ENCODE measurements at regions not wholly inside any gene's neighbourhood (a gene's known extent, or its start where the extent isn't known, plus 50 kb on each side); places are given as distances from the start of the nearest gene placed in this dataset.
"Not testable (repeated sequence)": the region's sequence is repeated elsewhere in the genome, so short reads cannot be mapped to it uniquely, and the experiment has no call there.

DNA sequence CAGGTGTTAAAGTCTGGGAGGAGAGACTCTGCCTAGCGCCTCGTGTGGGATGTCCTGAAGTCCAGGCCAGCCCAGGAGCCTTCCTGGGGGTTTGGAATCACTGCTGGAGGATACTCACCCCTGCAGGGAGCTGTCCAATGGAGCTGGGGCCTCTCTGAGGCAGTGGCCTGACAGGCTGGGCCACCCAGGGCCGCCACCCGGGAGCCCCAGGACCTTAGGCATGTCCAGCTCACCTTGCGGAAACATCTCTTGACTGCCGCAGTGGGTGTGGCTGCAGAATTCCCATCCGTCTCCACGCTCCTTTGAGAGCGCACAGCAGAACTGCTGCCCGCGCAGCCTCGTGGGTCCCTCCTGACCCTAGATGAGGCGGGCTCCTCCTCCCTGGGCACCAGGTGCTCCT lies 214.0 kb upstream of the SGCG start:
- H3K79me2 ChIP-seq (ENCODE audit: insufficient read depth, low read length); ATAC-seq; RAD21 ChIA-PET (ENCODE audit: low non-redundant PET in 1 of 2, low total read pairs in 2 of 2, uncharacterized antibody in 2 of 2, unreplicated experiment in 2 of 2); H3K4me1 ChIP-seq (ENCODE audit: control insufficient read depth in 1 of 2, insufficient read depth in 2 of 2, low read length in 2 of 2); H4K20me1 ChIP-seq (ENCODE audit: insufficient read depth); H3K9me2 ChIP-seq (ENCODE audit: insufficient read depth); POLR2A ChIA-PET; BruUV-seq (replicated peaks); intact Hi-C loops (cut with micrococcal nuclease); H3K27ac ChIP-seq (ENCODE audit: low read depth, low read length); H3K9ac ChIP-seq (ENCODE audit: low read length); H2AFZ ChIP-seq (ENCODE audit: low read depth, low read length, poor library complexity, severe bottlenecking); H3K9me3 ChIP-seq (ENCODE audit: control insufficient read depth in 1 of 2, insufficient read depth in 1 of 2, low read depth in 1 of 2, low read length in 2 of 2); H3K4me2 ChIP-seq (ENCODE audit: low read length); CTCF ChIA-PET; H3K4me3 ChIP-seq (replicated peaks in 1 of 2; ENCODE audit: low read depth in 1 of 2, low read length in 2 of 2); DNase-seq (ENCODE audit: low read depth, low spot score); H3K27me3 ChIP-seq (ENCODE audit: insufficient read depth, low read length); H3K36me3 ChIP-seq (ENCODE audit: control insufficient read depth in 1 of 2, insufficient read depth in 2 of 2, low read length in 2 of 2): not testable (repeated sequence)

DNA sequence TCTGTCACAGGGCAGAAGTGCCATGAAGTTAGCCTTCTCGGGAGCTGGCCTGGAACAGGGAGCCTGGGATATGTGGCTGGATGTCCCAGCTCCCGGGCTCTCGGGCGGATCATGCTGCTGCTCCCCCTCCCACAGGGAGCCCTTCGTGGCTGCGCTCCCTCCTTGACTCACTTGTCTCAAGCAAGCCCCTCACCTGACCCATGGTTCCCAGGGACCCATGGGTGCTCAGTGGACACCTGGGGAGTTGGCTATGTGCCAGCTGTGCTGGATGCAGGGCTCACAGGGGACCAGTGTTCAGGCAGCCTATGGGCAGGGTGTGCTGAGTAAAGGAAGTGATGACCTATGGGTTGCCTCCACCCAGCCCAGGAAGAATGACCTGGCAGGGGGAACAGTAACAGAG lies 213.1 kb upstream of the SGCG start:
- Histone ChIP-seq H3K36me3 (ENCODE audit: control insufficient read depth in 1 of 2, insufficient read depth in 2 of 2, low read length in 2 of 2) (no peaks in the 10 kb centered on the region), H3K4me2 (ENCODE audit: low read length) (no peak overlapping the region), H3K4me1 (ENCODE audit: control insufficient read depth in 1 of 2, insufficient read depth in 2 of 2, low read length in 2 of 2) (peaks cover 5 to 7% of the 10 kb centered on the region in 2 experiments; a peak in 2 of 4 replicates), H2AFZ (ENCODE audit: low read depth, low read length, poor library complexity, severe bottlenecking) (no peak overlapping the region), H3K27me3 (ENCODE audit: insufficient read depth, low read length) (no peaks in the 10 kb centered on the region), H3K9me3 (ENCODE audit: control insufficient read depth in 1 of 2, insufficient read depth in 1 of 2, low read depth in 1 of 2, low read length in 2 of 2) (no peaks in the 10 kb centered on the region), H3K9ac (ENCODE audit: low read length) (no peak overlapping the region), H3K9me2 (ENCODE audit: insufficient read depth) (no peaks in the 10 kb centered on the region), H4K20me1 (ENCODE audit: insufficient read depth) (no peaks in the 10 kb centered on the region), H3K27ac (ENCODE audit: low read depth, low read length) (no peak overlapping the region), H3K79me2 (ENCODE audit: insufficient read depth, low read length) (no peaks in the 10 kb centered on the region), H3K4me3 (replicated peaks in 1 of 2; ENCODE audit: low read depth in 1 of 2, low read length in 2 of 2) (no peak overlapping the region)
- CTCF ChIA-PET, result no interaction called here
- POLR2A ChIA-PET, result no interaction called here
- no peak for ATAC-seq
- no TSS peak for BruUV-seq (replicated peaks)
- RAD21 ChIA-PET (ENCODE audit: low non-redundant PET in 1 of 2, low total read pairs in 2 of 2, uncharacterized antibody in 2 of 2, unreplicated experiment in 2 of 2), result no interaction called here
- no peak for DNase-seq (ENCODE audit: low read depth, low spot score)
- no peak for TF ChIP-seq SP1 (IDR thresholded peaks at IDR 0.05; ENCODE audit: low read depth)
- TF ChIP-seq POLR2A (IDR thresholded peaks at IDR 0.05; ENCODE audit: borderline replicate concordance, extremely low read depth, insufficient read depth, insufficient read length), result no peak
- TF ChIP-seq SIN3A (IDR thresholded peaks at IDR 0.05; ENCODE audit: low read depth), result no peak
- no peak for TF ChIP-seq SRF (IDR thresholded peaks at IDR 0.05; ENCODE audit: low read depth)
- no peak for TF ChIP-seq TCF7L2 (IDR thresholded peaks at IDR 0.05; ENCODE audit: borderline replicate concordance, extremely low read depth, insufficient read depth, insufficient read length)
- TF ChIP-seq EZH2 (IDR thresholded peaks at IDR 0.05), result no peak
- intact Hi-C loops (cut with micrococcal nuclease), result no loop called here

Measured in HCT116 (cell line).